AG04449 (cell line): ENCODE measurements at regions not wholly inside any gene's neighbourhood (a gene's known extent, or its start where the extent isn't known, plus 50 kb on each side); places are given as distances from the start of the nearest gene placed in this dataset.

Experiments
- CTCF ChIA-PET: fragments of 350-600 bp; formaldehyde crosslinking; extraction: SDS; loops from one replicate; lab custom pipeline; 2021; ENCODE audit warnings: antibody characterized with exemption; lab: Yijun Ruan, JAX
- POLR2A ChIA-PET: fragments of 400-600, 350-600 bp; formaldehyde crosslinking; extraction: SDS; loops from one replicate; lab custom pipeline; 2020; ENCODE audit warnings: antibody characterized with exemption, inconsistent platforms; lab: Yijun Ruan, JAX
- DNase-seq: peaks from one replicate; pipeline ENCODE4 v3.0.0-alpha.2; 2010; ENCODE audit warnings: low read depth, low spot score
- H3K4me3 ChIP-seq: 2 replicates; pipeline ENCODE4 v1.5.1; 2011; ENCODE audit warnings: low read depth, mild to moderate bottlenecking, control low read depth, low read length
- CTCF ChIP-seq: IDR thresholded peaks from one replicate; pipeline ENCODE4 v1.5.1; 2011; ENCODE audit warnings: mild to moderate bottlenecking, moderate library complexity, low read length, control low read depth, inconsistent platforms; ENCODE audit not compliant: insufficient read depth; ENCODE audit errors: missing control alignments

- POLR2A ChIA-PET = no interaction called here
- no peak for TF ChIP-seq CTCF
- DNase-seq = no peak
- CTCF ChIA-PET = no interaction called here
- H3K4me3 ChIP-seq = no peak overlapping the region
These were observed 195.1 kb downstream of the INHBA start for GRCh38 chr7:41507686-41508268.

GRCh38 chr7:41504214-41504980, 198.5 kb downstream of the INHBA start:
- no peak for DNase-seq
- no peak for TF ChIP-seq CTCF
- POLR2A ChIA-PET = no interaction called here
- no peak overlapping the region for H3K4me3 ChIP-seq
- CTCF ChIA-PET = no interaction called here

- no peak for TF ChIP-seq CTCF
- DNase-seq = no peak
- ChIA-PET CTCF (interaction anchor here (0.7 kb wide), 1 partner anchor 393 kb away, joined by 3 read pairs; no protein-coding TSS in a partner anchor), POLR2A (no interaction called here)
- H3K4me3 ChIP-seq = no peak overlapping the region
These were observed 199.5 kb downstream of the INHBA start for GRCh38 chr7:41503438-41503837.

GRCh38 chr7:41501466-41501865, 201.4 kb downstream of the INHBA start:
- CTCF ChIA-PET = no interaction called here
- POLR2A ChIA-PET = no interaction called here
- no peak overlapping the region for H3K4me3 ChIP-seq
- DNase-seq = no peak
- TF ChIP-seq CTCF = no peak

GRCh38 chr7:41501006-41501405, 201.9 kb downstream of the INHBA start:
- POLR2A ChIA-PET = no interaction called here
- CTCF ChIA-PET = no interaction called here
- no peak for DNase-seq
- TF ChIP-seq CTCF = no peak
- H3K4me3 ChIP-seq = no peak overlapping the region

GRCh38 chr7:41492603-41493002, 210.3 kb downstream of the INHBA start:
- ChIA-PET CTCF (no interaction called here), POLR2A (no interaction called here)
- DNase-seq = no peak
- TF ChIP-seq CTCF = no peak
- no peak overlapping the region for H3K4me3 ChIP-seq
